ENCODE measurements at regions not wholly inside any gene's neighbourhood (a gene's known extent, or its start where the extent isn't known, plus 50 kb on each side); places are given as distances from the start of the nearest gene placed in this dataset.

GRCh38 chr15:31499953-31500765, 173.5 kb downstream of the KLF13 start:
- TF ChIP-seq POLR2A (IDR thresholded peaks at IDR 0.05): no peak
- TF ChIP-seq, protein P1, sequence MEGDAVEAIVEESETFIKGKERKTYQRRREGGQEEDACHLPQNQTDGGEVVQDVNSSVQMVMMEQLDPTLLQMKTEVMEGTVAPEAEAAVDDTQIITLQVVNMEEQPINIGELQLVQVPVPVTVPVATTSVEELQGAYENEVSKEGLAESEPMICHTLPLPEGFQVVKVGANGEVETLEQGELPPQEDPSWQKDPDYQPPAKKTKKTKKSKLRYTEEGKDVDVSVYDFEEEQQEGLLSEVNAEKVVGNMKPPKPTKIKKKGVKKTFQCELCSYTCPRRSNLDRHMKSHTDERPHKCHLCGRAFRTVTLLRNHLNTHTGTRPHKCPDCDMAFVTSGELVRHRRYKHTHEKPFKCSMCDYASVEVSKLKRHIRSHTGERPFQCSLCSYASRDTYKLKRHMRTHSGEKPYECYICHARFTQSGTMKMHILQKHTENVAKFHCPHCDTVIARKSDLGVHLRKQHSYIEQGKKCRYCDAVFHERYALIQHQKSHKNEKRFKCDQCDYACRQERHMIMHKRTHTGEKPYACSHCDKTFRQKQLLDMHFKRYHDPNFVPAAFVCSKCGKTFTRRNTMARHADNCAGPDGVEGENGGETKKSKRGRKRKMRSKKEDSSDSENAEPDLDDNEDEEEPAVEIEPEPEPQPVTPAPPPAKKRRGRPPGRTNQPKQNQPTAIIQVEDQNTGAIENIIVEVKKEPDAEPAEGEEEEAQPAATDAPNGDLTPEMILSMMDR (IDR thresholded peaks at IDR 0.05): no peak

Measured in thyroid gland (tissue), 4 donors.